Fibroblast of peridontal ligament (primary cell): ENCODE measurements at regions not wholly inside any gene's neighbourhood (a gene's known extent, or its start where the extent isn't known, plus 50 kb on each side); places are given as distances from the start of the nearest gene placed in this dataset.
"Not testable (repeated sequence)": the region's sequence is repeated elsewhere in the genome, so short reads cannot be mapped to it uniquely, and the experiment has no call there.

Source experiments
- DNase-seq: peaks from one replicate; pipeline ENCODE4 v3.0.0-alpha.2; 2010; ENCODE audit errors: extremely low read depth

DNA sequence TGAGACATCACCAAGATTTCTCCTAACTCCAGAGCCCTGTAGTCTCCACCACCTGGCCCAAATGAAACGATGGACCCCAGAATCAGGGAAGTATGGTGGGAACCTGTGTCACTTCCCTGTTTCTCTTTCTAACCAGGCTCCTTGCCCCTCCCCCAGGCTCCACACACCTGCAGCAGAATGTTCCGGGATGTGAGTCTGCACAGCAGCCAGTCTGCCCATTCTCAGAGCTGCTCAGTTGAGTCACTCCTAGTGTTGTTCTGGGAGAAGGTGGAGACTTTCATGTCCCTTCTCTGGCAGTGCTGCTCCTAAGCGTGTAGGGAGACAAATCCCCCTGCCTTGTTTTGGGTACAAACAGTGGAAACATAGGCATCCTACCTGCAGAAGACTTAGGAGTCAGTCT is 76.0 kb upstream of the XPA start:
- DNase-seq: no peak

DNA sequence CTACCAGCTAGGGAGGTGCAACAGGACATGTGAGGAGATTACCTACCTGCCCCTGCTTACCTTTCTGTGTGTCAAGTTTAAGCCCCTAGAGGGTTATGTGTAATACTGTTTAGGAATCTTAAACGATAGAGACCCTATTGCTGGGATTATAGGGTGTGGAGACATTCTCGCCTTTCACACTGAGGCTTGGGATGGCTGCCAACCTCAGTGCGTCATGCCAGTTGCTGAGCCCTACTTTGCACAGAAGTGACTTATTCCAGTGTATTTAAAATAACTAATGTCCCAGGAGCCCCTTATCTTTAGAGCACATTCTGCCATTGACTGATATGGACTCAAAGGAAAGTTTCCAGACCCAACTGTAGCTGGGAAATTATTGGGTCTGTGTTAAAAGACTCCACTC is 76.6 kb upstream of the XPA start:
- DNase-seq: peak; percentile 40

DNA sequence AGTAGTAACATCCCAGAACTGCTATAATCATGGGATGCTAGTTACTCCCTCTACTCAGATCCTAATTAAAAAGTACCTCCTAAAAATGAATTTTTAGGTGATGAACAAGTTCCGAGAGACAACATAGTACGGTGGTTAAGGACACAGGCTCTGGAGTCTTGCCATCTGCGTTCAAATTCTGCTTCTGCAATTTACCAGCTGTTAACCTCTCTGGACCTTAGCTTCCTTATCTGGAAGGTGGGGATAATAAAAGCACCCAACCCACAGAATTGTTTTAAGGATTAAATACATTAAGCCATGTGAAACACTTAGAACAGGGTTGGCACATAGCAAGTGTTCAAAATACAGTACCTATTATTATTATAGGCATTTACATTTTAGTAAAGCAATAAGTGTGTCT is 77.5 kb upstream of the XPA start:
- DNase-seq: no peak

DNA sequence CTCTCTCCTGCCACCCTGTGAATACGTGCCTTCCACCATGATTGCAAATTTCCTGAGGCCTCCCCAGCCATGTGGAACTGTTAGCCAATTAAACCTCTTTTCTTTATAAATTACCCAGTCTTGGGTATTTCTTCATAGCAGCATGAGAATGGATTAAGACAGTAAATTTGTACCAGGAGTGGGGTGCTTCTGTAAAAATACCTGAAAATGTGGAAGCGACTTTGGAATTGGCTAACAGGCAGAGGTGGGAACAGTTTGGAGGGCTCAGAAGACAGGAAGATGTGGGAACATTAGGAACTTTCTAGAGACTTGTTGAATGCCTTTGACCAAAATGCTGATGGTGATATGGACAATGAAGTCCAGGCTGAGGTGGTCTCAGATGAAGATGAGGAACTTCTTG is 74.3 kb upstream of the FOXE1 start:
- not testable (repeated sequence) for DNase-seq

DNA sequence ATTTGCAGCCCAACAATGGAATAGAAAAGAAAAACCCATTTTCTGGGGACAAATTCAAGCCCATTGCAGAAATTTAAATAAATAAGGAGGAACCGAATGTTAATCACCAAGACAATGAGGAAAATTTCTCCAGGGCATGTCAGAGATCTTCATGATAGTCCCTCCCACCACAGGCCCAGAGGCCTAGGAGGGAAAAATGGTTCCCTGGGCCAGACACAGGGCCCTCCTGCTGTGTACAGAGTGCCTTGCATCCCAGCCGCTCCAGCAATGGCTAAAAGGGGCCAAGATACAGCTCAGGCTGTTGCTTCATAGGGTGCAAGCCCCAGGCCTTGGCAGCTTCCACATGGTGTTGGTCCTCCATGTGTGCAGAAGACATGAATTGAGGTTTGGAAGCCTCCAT is 73.4 kb upstream of the FOXE1 start:
- no peak for DNase-seq

DNA sequence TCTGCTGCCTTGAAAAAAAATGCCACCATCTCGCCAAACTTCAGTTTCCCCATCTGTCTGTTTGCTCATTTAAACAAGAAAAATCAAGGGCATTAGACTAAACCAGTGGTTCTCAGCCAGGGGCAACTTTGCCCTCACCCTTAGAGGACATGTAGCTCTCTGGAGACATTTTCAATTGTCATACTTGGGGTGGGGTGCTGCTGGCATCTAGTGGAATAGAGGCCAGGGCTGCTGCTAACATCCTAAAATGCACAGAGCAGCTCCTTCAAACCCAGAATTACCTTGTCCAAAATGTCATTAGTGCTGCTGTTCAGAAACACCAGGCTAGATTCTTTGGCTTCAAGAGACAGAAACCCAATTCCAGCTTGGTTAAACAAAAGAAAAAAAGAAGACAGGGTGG is 71.1 kb upstream of the FOXE1 start:
- DNase-seq: no peak

DNA sequence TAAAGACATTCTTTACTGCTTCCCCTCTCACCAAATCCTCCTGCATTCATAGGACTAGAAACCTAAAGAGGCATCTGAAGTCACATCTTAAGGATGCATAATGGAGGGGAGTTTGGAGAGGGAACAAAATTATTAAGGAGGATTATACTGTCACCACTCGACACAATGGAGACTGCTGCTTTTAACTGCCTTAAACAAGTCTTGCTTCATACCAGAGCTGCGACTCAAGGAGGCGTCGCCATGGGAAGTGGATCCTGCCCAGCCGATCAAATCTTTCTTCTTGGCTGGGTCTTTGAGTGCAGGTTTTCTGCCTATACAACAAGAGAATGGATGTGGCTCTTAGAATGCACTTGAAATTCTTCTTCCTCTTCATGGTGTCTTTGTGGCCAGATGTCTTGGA is 66.7 kb upstream of the FOXE1 start:
- DNase-seq: peak; percentile 18

DNA sequence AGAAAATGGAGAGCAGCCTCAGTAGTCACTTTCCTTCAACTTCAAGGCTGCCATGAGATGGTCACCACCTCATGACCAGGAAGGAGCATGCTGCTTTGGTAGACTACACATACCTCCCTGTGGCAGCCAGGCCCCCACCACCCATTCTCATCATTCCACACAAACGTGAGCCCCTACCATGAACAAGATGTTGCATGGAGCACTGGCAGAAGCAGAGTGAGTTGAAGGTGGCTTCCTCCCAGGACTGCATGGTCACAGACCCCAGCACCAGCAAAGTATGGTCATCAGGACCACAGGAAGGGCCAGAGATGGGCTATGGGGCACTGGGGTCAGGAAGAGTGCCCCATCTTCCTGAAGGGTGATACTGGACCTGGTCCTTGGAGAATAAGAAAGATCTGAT is 65.5 kb upstream of the FOXE1 start:
- no peak for DNase-seq

DNA sequence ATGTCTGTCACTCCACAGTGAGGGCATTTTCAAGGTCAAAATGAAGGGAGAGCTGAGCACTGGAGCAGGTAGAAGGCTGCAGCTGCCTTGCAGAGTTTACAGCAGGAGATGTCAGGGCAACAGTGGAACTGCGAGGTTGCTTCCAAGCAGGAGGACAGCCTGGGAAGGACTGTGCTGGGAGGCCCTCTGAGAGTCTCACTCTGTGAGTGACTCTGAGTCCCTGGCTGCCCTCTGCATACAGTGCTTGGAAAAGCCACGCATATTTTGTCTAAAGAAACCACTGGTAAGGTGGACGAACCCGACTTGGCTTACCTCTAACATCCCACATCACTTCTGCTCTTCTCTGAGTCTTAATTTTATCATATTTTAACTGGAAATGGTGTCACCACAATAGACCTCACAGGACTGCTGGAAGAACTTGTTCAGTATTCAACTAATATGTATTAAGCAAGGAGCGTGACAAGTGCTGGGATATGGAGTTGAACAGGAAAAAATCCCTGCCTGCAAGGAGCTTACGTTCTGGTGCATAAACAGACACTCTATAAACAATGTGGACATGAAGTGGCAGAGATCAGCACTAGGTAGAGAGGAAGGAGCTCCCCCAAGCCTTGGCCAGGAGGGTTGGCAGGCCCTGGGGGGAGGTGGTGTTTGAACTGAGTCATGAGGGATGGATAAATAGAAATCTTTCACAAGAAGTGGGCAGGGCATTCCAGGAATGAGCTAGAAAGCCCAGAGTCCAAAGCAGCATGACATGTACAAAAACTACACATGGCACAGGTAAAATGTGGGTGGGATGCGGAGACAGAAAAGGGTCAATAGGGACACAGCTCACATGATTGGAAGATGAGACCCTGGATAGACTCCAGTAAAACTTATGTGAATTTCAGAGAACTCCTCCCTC is 64.0 kb upstream of the FOXE1 start:
- DNase-seq: no peak

DNA sequence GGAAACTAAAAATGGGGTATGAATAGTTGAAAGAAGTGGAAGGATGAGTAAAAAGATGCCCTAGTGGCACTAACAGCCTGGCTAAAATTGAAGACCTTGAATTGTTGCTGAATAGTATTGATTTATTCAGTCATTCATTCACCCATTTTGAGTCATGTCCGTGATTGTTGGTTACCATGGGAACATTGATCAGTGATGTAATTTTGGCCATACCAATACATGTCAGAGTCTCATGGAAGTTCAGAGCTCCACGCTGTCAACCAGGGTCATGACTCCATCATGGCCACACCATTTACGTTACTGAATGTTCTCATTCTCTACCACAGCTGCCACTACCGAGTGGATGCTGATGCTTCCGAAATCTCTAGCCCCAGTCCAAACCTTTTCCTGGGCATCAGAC is 62.5 kb upstream of the FOXE1 start:
- DNase-seq: no peak

DNA sequence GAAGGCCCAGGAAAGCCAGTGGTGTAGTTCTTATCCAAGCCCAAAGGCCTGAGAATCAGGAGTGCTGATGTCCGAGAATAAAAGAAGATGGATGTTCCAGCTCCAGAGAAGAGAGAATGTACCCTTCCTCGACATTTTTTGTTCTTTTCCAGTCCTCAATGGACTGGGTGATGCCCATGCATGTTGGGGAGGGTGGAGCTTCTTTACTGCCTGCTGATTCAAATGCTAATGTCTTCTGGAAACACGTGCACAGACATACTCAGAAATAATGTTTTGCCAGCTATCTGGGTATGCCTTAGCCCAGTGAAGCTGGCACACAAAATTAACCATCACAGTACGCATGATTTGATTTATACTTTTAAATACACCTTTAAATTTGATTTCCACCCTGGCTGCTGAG is 61.5 kb upstream of the FOXE1 start:
- DNase-seq: no peak

DNA sequence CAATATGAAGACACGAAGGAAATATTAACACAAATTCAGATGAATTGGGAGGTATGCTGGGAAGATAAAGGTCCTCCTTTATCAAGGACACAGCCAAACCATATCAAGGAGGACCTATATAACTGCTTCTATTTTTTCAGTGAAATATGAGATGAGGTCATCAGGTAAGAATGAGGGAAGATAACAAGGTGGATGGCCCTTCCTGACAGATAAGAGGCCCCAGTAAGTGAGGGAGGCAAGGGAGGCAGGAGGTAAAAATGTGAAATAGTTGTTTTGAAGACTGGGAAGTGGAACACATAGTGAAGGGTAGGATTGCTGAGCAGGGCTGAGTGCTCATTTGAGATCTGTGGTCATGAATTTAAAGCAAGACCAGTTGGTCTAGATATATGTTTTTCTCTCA is 60.0 kb upstream of the FOXE1 start:
- no peak for DNase-seq

DNA sequence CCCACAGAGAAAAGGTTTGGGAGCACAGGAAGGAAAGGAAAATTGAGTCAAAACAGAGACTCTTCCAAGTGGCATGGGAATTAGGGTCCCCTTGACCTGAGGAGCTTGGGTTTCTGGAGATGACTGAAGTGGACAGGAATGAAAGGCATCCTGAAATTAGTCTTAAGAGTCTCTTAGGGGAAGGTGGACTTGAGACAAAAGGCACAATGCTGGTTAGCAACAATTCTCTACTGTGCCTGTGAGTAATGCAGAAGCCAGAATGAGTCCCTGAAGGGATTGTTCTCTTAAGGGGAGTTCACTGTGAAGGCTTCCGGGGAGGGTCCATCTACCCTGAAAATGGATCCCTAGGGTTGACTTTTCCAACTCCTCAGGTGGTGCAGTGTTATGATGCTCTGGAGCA is 58.4 kb upstream of the FOXE1 start:
- DNase-seq: no peak

DNA sequence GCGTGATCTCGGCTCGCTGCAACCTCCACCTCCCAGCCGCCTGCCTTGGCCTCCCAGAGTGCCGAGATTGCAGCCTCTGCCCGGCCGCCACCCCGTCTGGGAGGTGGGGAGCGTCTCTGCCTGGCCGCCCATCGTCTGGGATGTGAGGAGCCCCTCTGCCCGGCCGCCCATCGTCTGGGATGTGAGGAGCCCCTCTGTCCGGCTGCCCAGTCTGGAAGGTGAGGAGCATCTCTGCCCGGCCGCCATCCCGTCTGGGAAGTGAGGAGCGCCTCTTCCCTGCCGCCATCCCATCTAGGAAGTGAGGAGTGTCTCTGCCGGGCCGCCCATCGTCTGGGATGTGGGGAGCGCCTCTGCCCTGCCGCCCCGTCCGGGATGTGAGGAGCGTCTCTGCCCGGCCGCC is 56.9 kb upstream of the FOXE1 start:
- not testable (repeated sequence) for DNase-seq

DNA sequence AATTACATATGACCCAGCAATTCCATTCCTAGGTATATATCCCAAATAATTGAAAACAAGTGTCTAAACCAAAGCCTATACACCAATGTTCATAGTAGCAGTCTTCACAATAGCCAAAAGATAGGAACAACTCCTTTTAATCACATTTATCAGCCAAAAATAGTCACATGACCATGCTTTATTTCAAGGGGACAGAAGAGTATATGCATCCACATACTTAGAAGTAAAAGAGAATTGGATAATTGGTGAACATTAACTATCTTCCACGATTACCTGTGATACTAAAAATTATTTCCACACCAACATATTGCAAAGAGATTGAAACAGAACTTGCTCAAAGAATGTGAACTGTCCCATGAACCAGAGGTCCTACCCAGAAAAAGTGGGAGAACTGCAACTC is 51.8 kb upstream of the FOXE1 start:
- no peak for DNase-seq

DNA sequence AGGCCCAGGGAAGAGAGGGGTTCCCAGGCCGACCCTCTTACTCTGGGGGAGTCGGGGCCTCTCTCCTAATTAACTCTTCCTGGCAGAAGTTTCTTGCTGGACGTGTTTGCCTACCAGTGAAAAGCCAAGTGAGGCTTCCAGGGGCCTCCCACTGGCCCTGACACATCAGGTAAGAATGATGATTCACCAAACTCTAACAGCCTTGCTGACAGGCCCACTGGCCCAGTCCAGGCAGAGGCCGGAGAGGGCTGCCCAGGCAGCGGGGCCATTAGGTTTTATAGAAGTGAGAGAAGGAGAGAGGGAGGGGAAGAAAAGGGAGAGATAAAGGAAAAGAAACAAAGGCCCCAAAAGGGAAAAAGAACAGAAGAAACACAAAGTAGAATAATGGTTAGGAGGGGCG is 50.8 kb upstream of the FOXE1 start:
- DNase-seq: no peak

DNA sequence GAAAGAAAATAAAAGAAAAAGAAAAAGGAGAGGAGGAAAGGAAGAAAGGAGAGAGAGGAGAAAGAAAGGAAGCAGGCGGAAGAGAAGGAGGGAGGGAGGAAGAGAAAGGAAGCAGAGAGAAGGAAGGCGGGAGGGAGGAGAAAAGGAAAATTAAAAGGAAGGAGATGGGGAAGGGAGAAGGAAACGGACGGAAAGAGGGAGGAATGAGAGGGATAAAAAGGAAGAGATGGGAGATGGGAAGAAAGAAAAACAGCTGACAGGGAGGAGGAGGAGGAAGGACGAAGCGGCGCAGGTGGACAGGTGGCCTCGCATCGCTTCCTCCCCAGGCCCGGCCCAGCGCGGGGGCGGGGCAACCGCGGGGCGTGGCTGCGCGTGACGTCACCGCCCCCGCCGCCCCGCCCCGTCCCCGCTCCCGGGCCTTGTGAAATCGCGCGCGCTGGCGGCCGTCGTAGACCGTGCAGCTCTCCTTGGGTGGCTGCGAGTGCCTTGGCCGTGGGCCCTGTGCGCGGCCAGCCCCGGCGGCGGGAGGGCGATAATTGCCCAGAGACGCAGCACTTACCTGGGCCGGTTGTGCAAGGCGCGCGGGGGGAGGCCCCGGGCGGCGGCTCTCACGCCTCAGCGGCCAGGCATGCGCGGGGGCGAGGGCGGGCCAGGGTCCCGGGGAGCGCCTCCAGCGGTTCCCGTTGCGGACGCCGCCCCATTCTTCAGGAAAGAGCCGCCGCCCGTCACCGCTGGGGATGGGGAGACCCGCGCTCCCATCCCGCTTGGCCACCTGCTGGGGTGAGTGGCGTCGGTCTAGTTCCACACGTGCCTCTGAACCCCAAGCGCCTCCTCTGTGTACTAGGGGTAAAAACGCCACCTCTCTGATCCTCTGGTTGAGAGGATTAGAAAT is 49.6 kb upstream of the FOXE1 start:
- DNase-seq: peak; percentile 6
